C4-2B (cell line): ENCODE measurements at regions not wholly inside any gene's neighbourhood (a gene's known extent, or its start where the extent isn't known, plus 50 kb on each side); places are given as distances from the start of the nearest gene placed in this dataset.

ENCODE experiments used
- ZFX ChIP-seq: fragments of 450-650 bp; IDR thresholded peaks from 2 replicates; pipeline ENCODE4 v1.6.1; 2017
- TF ChIP-seq, protein P1 (sequence below): fragments of 450-650 bp; conservative IDR thresholded peaks from 2 replicates; pipeline ENCODE4 v1.5.1; 2017; ENCODE audit warnings: mild to moderate bottlenecking

DNA sequence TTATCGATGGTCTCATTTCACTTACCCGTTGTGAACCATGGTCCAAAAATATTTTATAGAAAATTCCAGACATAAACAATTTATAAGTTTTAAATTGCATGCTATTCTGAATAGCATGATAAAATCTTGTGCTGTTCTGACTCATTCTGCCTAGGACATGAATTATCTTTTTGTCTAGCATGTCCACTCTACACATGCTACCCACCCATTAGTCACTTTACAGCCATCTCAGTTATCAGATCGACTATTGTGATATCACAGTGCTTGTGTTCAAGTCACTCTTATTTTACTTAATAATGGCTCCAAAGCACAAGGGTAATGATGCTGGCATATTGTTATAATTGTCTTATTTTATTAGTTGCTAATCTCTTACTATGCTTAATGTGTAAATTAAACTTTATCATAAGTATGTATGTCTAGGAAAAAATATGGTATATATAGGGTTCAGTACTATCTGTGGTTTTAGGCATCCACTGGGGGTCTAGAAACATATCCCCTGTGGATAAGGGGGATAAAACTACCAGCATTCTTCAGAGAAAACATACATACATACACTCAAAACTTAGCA, 252.0 kb upstream of the HTR1E start:
- TF ChIP-seq, protein P1, sequence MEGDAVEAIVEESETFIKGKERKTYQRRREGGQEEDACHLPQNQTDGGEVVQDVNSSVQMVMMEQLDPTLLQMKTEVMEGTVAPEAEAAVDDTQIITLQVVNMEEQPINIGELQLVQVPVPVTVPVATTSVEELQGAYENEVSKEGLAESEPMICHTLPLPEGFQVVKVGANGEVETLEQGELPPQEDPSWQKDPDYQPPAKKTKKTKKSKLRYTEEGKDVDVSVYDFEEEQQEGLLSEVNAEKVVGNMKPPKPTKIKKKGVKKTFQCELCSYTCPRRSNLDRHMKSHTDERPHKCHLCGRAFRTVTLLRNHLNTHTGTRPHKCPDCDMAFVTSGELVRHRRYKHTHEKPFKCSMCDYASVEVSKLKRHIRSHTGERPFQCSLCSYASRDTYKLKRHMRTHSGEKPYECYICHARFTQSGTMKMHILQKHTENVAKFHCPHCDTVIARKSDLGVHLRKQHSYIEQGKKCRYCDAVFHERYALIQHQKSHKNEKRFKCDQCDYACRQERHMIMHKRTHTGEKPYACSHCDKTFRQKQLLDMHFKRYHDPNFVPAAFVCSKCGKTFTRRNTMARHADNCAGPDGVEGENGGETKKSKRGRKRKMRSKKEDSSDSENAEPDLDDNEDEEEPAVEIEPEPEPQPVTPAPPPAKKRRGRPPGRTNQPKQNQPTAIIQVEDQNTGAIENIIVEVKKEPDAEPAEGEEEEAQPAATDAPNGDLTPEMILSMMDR = no peak
- no peak for TF ChIP-seq ZFX
